Keratinocyte (primary cell): ENCODE measurements at regions not wholly inside any gene's neighbourhood (a gene's known extent, or its start where the extent isn't known, plus 50 kb on each side); places are given as distances from the start of the nearest gene placed in this dataset.

Experiments used
- CTCF ChIP-seq, 3 experiments: IDR thresholded peaks in 1 of 3; conservative IDR thresholded peaks in 1 of 3; optimal IDR thresholded peaks in 1 of 3; 2 replicates in 2 of 3; 3 replicates in 1 of 3; pipeline versions ENCODE3 to v1.5.1; 2011; ENCODE audit warnings: low read length in 3 of 3, mild to moderate bottlenecking in 3 of 3, moderate library complexity in 2 of 3, control low read depth in 1 of 3, inconsistent platforms in 1 of 3; ENCODE audit not compliant: insufficient read depth in 2 of 3; ENCODE audit errors: extremely low read depth in 1 of 3
- EZH2 ChIP-seq: IDR thresholded peaks from one replicate; pipeline ENCODE4 v1.6.1; 2012; ENCODE audit warnings: inconsistent platforms, mild to moderate bottlenecking, low read length, moderate library complexity

- no peak for TF ChIP-seq CTCF (optimal IDR thresholded peaks at IDR 0.05 in 1 of 3, IDR thresholded peaks at IDR 0.05 in 1 of 3, conservative IDR thresholded peaks at IDR 0.05 in 1 of 3; ENCODE audit: extremely low read depth in 1 of 3, insufficient read depth in 2 of 3, low read length in 3 of 3)
- TF ChIP-seq EZH2, result no peak
These were observed 126.7 kb downstream of the MYCN start for GRCh38 chr2:16067037-16067406.
